HEK293 (cell line): ENCODE measurements at regions not wholly inside any gene's neighbourhood (a gene's known extent, or its start where the extent isn't known, plus 50 kb on each side); places are given as distances from the start of the nearest gene placed in this dataset.

Experiments used
- CTCF ChIA-PET: fragments of 350-600 bp; formaldehyde crosslinking; extraction: SDS; loops from one replicate; lab custom pipeline; 2021; ENCODE audit warnings: antibody characterized with exemption; lab: Yijun Ruan, JAX
- POLR2A ChIA-PET: fragments of 300-600 bp; formaldehyde crosslinking; extraction: SDS; loops from one replicate; lab custom pipeline; 2020; ENCODE audit warnings: antibody characterized with exemption, inconsistent platforms; lab: Yijun Ruan, JAX
- H3K27ac ChIP-seq: fragments of 200-500 bp; sonication (Bioruptor generic); 2 replicates; pipeline ENCODE4 v1.5.1; 2014; ENCODE audit warnings: low read depth, low read length, control low read depth, inconsistent platforms; ENCODE audit errors: extremely low read depth
- H3K36me3 ChIP-seq, 2 experiments: fragments of 200-500 bp in 1 of 2; sonication (Bioruptor generic) in 1 of 2; 1 replicate in 1 of 2; 2 replicates in 1 of 2; pipeline ENCODE4 v1.5.1; 2014 to 2017; ENCODE audit warnings: inconsistent platforms in 2 of 2, low read length in 2 of 2; ENCODE audit not compliant: control insufficient read depth in 2 of 2, insufficient read depth in 1 of 2
- H3K4me1 ChIP-seq: fragments of 200-500 bp; sonication (Bioruptor generic); 2 replicates; pipeline ENCODE4 v1.5.1; 2014; ENCODE audit warnings: mild to moderate bottlenecking, low read length, inconsistent platforms; ENCODE audit not compliant: control insufficient read depth, insufficient read depth
- H3K4me3 ChIP-seq: 2 replicates; pipeline ENCODE4 v1.5.1; 2011; ENCODE audit warnings: low read depth, mild to moderate bottlenecking, control low read depth, low read length, moderate library complexity
- H3K9me3 ChIP-seq: fragments of 200-500 bp; sonication (Bioruptor generic); 2 replicates; pipeline ENCODE4 v1.5.1; 2014; ENCODE audit warnings: low read depth, low read length, inconsistent platforms; ENCODE audit not compliant: control insufficient read depth, insufficient read depth
- KLF8 ChIP-seq: fragments of 450-650 bp; formaldehyde crosslinking; IDR thresholded peaks from 2 replicates; pipeline ENCODE4 v1.5.1; 2016; ENCODE audit warnings: missing biosample characterization, missing genetic modification characterization
- MEIS1 ChIP-seq: sonication (generic); formaldehyde crosslinking; IDR thresholded peaks from 2 replicates; pipeline ENCODE4 v1.8.1; 2022; ENCODE audit warnings: missing genetic modification reagents, mild to moderate bottlenecking, borderline replicate concordance
- MZF1 ChIP-seq: fragments of 450-650 bp; formaldehyde crosslinking; IDR thresholded peaks from 2 replicates; pipeline ENCODE4 v1.5.1; 2017; ENCODE audit warnings: missing biosample characterization, missing genetic modification characterization, borderline replicate concordance
- OVOL3 ChIP-seq: fragments of 450-650 bp; formaldehyde crosslinking; IDR thresholded peaks from 2 replicates; pipeline ENCODE4 v1.5.1; 2016; ENCODE audit warnings: missing biosample characterization, missing genetic modification characterization
- RBAK ChIP-seq: fragments of 450-650 bp; formaldehyde crosslinking; IDR thresholded peaks from 2 replicates; pipeline ENCODE4 v1.5.1; 2016; ENCODE audit warnings: missing biosample characterization, missing genetic modification characterization
- ZFHX2 ChIP-seq: fragments of 450-650 bp; formaldehyde crosslinking; conservative IDR thresholded peaks from 2 replicates; pipeline ENCODE4 v1.5.1; 2016; ENCODE audit warnings: missing biosample characterization, missing genetic modification characterization
- ZNF10 ChIP-seq: fragments of 450-650 bp; formaldehyde crosslinking; IDR thresholded peaks from 2 replicates; pipeline ENCODE4 v1.5.1; 2017; ENCODE audit warnings: missing biosample characterization, missing genetic modification characterization
- ZNF133 ChIP-seq: fragments of 450-650 bp; formaldehyde crosslinking; IDR thresholded peaks from 2 replicates; pipeline ENCODE4 v1.5.1; 2016; ENCODE audit warnings: missing biosample characterization, missing genetic modification characterization
- ZNF654 ChIP-seq: fragments of 450-650 bp; formaldehyde crosslinking; IDR thresholded peaks from 2 replicates; pipeline ENCODE4 v1.5.1; 2016; ENCODE audit warnings: low read depth, missing biosample characterization, missing genetic modification characterization
- ZNF785 ChIP-seq: fragments of 450-650 bp; formaldehyde crosslinking; IDR thresholded peaks from 2 replicates; pipeline ENCODE4 v1.5.1; 2016; ENCODE audit warnings: missing biosample characterization, missing genetic modification characterization
- TF ChIP-seq, protein P1 (sequence below): fragments of 450-650 bp; formaldehyde crosslinking; IDR thresholded peaks from 2 replicates; pipeline ENCODE4 v1.5.1; 2017; ENCODE audit warnings: missing biosample characterization, missing genetic modification characterization
- TF ChIP-seq, protein P2 (sequence below): fragments of 450-650 bp; formaldehyde crosslinking; IDR thresholded peaks from 2 replicates; pipeline ENCODE4 v1.5.1; 2017; ENCODE audit warnings: missing biosample characterization, missing genetic modification characterization
- TF ChIP-seq, protein P3 (sequence below): fragments of 450-650 bp; formaldehyde crosslinking; IDR thresholded peaks from 2 replicates; pipeline ENCODE4 v1.5.1; 2016; ENCODE audit warnings: missing biosample characterization, missing genetic modification characterization
- TF ChIP-seq, protein P4 (sequence below): fragments of 450-650 bp; formaldehyde crosslinking; IDR thresholded peaks from 2 replicates; pipeline ENCODE4 v1.5.1; 2016; ENCODE audit warnings: missing biosample characterization, missing genetic modification characterization, low read depth
- TF ChIP-seq, protein P5 (sequence below): fragments of 450-650 bp; formaldehyde crosslinking; IDR thresholded peaks from 2 replicates; pipeline ENCODE4 v1.5.1; 2017; ENCODE audit warnings: missing biosample characterization, missing genetic modification characterization

DNA sequence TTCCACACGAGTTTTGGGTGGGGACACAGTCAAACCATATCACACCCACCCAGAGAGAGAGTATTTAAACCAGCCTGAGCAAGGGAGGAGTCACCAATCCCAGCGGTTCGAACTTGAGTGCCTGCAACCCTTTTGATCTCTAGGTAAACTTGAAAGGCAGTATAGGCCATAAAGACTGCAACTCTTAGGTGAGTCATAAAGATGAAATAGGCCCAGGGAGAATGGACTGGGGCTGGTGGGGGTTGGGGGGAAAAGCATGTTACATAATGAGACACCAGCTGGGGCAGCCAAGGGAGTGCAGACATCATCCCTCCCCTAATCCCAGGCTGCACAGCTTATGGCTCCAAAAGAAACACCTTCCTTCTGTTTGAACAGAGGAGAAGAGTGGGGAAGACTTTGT lies 99.8 kb upstream of the LHX8 start:
- H3K36me3 ChIP-seq: no peaks in the 10 kb centered on the region
- CTCF ChIA-PET: no interaction called here
- POLR2A ChIA-PET: no interaction called here
- H3K4me1 ChIP-seq: no peaks in the 10 kb centered on the region
- H3K4me3 ChIP-seq: no peak overlapping the region
- H3K9me3 ChIP-seq: no peaks in the 10 kb centered on the region
- TF ChIP-seq ZFHX2 (tag by site-specific recombination) (no peak), MEIS1 (no peak), ZNF10 (tag by site-specific recombination) (no peak)
- TF ChIP-seq, protein P1, sequence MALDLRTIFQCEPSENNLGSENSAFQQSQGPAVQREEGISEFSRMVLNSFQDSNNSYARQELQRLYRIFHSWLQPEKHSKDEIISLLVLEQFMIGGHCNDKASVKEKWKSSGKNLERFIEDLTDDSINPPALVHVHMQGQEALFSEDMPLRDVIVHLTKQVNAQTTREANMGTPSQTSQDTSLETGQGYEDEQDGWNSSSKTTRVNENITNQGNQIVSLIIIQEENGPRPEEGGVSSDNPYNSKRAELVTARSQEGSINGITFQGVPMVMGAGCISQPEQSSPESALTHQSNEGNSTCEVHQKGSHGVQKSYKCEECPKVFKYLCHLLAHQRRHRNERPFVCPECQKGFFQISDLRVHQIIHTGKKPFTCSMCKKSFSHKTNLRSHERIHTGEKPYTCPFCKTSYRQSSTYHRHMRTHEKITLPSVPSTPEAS (tag by site-specific recombination): no peak
- TF ChIP-seq, protein P2, sequence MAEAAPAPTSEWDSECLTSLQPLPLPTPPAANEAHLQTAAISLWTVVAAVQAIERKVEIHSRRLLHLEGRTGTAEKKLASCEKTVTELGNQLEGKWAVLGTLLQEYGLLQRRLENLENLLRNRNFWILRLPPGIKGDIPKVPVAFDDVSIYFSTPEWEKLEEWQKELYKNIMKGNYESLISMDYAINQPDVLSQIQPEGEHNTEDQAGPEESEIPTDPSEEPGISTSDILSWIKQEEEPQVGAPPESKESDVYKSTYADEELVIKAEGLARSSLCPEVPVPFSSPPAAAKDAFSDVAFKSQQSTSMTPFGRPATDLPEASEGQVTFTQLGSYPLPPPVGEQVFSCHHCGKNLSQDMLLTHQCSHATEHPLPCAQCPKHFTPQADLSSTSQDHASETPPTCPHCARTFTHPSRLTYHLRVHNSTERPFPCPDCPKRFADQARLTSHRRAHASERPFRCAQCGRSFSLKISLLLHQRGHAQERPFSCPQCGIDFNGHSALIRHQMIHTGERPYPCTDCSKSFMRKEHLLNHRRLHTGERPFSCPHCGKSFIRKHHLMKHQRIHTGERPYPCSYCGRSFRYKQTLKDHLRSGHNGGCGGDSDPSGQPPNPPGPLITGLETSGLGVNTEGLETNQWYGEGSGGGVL (tag by site-specific recombination): no peak
- TF ChIP-seq, protein P3, sequence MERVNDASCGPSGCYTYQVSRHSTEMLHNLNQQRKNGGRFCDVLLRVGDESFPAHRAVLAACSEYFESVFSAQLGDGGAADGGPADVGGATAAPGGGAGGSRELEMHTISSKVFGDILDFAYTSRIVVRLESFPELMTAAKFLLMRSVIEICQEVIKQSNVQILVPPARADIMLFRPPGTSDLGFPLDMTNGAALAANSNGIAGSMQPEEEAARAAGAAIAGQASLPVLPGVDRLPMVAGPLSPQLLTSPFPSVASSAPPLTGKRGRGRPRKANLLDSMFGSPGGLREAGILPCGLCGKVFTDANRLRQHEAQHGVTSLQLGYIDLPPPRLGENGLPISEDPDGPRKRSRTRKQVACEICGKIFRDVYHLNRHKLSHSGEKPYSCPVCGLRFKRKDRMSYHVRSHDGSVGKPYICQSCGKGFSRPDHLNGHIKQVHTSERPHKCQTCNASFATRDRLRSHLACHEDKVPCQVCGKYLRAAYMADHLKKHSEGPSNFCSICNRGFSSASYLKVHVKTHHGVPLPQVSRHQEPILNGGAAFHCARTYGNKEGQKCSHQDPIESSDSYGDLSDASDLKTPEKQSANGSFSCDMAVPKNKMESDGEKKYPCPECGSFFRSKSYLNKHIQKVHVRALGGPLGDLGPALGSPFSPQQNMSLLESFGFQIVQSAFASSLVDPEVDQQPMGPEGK (tag by site-specific recombination): no peak
- H3K27ac ChIP-seq: no peak overlapping the region

DNA sequence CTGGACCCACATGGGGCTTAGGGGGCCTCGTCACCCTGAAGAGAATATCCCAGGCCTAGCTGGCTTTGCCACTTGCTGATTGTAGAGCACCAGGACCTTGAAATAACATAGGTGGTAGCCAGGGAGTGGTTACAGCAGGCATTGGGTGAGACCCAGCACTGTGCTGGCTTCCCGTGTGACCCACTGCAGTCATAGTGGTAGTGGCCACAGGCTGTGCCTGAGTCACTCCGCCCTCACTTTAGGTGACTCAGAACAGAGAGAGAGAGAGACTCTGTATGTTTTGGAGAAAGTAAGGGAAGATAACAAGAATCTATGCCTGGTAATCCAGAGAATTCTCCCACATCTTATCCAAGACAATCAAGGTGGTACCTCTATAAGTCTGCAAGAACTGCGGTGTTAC lies 98.7 kb upstream of the LHX8 start:
- TF ChIP-seq RBAK (tag by site-specific recombination) (no peak), ZNF654 (tag by site-specific recombination) (no peak), KLF8 (tag by site-specific recombination) (no peak), OVOL3 (tag by site-specific recombination) (no peak), MZF1 (tag by site-specific recombination) (no peak), ZNF133 (tag by site-specific recombination) (no peak)
- TF ChIP-seq, protein P1 (tag by site-specific recombination): no peak
- TF ChIP-seq, protein P4, sequence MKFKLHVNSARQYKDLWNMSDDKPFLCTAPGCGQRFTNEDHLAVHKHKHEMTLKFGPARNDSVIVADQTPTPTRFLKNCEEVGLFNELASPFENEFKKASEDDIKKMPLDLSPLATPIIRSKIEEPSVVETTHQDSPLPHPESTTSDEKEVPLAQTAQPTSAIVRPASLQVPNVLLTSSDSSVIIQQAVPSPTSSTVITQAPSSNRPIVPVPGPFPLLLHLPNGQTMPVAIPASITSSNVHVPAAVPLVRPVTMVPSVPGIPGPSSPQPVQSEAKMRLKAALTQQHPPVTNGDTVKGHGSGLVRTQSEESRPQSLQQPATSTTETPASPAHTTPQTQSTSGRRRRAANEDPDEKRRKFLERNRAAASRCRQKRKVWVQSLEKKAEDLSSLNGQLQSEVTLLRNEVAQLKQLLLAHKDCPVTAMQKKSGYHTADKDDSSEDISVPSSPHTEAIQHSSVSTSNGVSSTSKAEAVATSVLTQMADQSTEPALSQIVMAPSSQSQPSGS (tag by site-specific recombination): no peak
- POLR2A ChIA-PET: no interaction called here

DNA sequence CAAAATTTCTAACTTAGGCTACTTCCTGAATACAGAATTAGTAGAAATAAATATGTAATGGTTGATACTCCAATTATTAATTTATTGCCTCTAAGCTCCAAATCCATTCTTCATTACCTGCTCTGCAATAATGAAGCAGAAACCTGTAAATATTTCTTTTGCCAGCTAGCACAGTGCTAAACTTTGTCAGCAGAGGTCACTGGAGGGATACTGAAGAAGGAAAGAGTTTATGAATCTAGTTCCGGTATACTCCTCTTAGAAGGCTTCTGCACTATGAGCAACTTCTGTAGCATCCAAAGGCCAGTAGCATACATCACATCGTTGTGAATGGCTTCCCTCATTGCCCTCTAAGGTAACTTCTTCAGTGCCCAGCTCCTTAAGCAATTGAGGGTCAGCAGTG lies 81.0 kb upstream of the LHX8 start:
- CTCF ChIA-PET: interaction anchor here (2.9 kb wide), 1 partner anchor 150 kb away, joined by 16 read pairs; no protein-coding TSS in a partner anchor
- H3K4me3 ChIP-seq: no peak overlapping the region

More for the DNA sequence above, 98.7 kb upstream of the LHX8 start:
- H3K27ac ChIP-seq: no peak overlapping the region
- no peak overlapping the region for H3K4me3 ChIP-seq
- H3K9me3 ChIP-seq: no peaks in the 10 kb centered on the region
- CTCF ChIA-PET: interaction anchor here (0.6 kb wide), 1 partner anchor 596 kb away, joined by 3 read pairs; no protein-coding TSS in a partner anchor
- H3K36me3 ChIP-seq: no peaks in the 10 kb centered on the region
- H3K4me1 ChIP-seq: no peaks in the 10 kb centered on the region

More for the DNA sequence above, 81.0 kb upstream of the LHX8 start:
- Histone ChIP-seq H3K27ac (no peak overlapping the region), H3K9me3 (no peaks in the 10 kb centered on the region), H3K36me3 (no peaks in the 10 kb centered on the region), H3K4me1 (no peaks in the 10 kb centered on the region)
- TF ChIP-seq ZNF654 (tag by site-specific recombination): peak; percentile 25
- TF ChIP-seq, protein P5, sequence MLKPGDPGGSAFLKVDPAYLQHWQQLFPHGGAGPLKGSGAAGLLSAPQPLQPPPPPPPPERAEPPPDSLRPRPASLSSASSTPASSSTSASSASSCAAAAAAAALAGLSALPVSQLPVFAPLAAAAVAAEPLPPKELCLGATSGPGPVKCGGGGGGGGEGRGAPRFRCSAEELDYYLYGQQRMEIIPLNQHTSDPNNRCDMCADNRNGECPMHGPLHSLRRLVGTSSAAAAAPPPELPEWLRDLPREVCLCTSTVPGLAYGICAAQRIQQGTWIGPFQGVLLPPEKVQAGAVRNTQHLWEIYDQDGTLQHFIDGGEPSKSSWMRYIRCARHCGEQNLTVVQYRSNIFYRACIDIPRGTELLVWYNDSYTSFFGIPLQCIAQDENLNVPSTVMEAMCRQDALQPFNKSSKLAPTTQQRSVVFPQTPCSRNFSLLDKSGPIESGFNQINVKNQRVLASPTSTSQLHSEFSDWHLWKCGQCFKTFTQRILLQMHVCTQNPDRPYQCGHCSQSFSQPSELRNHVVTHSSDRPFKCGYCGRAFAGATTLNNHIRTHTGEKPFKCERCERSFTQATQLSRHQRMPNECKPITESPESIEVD: no peak
- TF ChIP-seq ZNF785: no peak
- POLR2A ChIA-PET: no interaction called here
